Activated naive CD8-positive, alpha-beta T cell treated with anti-CD3 and anti-CD28 coated beads, Interleukin-2, amount 50 U/mL, for 16 hours (primary cell): ENCODE measurements at regions not wholly inside any gene's neighbourhood (a gene's known extent, or its start where the extent isn't known, plus 50 kb on each side); places are given as distances from the start of the nearest gene placed in this dataset.
"Not testable (repeated sequence)": the region's sequence is repeated elsewhere in the genome, so short reads cannot be mapped to it uniquely, and the experiment has no call there.

Source experiments
- DNase-seq: peaks from one replicate; pipeline ENCODE4 v3.0.0-alpha.2; 2020; ENCODE audit warnings: low read depth, low spot score

DNA sequence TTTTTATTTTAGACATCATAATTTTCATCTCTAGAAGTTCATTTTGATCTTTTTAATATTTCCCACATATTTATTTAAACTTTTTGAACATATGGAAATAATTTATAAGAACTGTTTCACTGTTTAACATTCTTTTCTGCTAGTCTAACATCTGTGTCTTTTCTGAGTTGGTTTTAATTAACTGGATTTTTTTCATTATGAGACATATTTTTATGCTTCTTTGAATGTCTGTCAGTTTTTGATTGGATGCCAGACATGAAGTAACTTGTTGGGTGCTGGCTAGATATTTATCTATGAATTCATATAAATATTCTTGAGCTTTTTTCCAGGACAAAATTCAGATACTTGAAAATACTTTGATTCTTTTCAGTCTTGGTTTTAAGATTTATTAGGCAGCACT, 317.8 kb upstream of the NCAM1 start:
- DNase-seq = no peak

DNA sequence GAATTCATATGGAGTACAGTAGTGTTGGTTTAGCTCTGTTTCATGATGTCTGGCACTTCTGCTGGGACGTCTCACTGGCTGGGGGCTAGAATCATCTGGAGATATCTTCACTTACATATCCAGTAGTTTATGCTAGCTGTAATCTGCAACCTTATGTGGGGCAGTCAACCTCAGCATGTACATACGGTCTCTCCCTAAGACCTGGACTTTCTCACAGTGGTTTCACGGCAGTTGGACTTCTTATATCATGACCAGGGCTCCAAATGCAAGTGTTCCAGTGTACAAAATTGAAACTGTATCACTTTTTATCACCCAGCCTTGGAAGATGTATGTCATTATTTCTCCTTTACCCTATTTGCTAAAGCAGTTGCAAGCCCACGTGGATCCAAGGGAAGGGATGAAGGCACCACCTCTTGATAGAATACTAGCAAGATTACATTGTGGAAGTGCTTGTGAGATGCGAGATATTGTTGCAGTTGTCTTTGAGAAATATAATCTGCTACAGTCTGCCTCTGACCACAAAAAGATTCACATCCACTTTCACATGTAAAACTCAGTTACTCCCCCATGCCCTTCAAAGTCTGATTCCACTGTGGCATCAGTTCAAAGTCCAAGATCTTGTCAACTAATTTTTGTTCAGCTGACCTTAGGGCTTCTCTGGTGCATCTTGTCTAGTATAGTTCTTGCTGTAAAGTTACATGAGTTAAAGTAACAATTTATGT, 316.6 kb upstream of the NCAM1 start:
- DNase-seq = no peak

DNA sequence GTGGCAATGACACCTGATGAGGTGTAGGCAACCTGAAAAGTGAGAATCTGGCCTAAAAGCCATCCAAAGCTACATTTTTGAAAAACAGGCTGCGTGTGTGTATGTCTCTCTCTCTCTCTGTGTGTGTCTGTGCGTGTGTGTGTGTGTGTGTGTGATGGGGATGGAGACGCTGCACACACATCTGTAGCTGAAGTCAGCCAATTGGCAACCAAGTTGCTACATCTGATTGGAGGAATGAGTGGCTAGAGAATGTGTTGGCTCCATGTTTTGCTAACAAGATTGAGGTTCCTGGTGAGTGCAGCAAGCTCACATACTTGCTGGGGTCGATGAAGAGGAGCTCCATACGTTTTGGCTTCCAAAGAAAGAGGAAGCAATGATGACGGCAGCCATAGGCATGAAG, 311.4 kb upstream of the NCAM1 start:
- no peak for DNase-seq

DNA sequence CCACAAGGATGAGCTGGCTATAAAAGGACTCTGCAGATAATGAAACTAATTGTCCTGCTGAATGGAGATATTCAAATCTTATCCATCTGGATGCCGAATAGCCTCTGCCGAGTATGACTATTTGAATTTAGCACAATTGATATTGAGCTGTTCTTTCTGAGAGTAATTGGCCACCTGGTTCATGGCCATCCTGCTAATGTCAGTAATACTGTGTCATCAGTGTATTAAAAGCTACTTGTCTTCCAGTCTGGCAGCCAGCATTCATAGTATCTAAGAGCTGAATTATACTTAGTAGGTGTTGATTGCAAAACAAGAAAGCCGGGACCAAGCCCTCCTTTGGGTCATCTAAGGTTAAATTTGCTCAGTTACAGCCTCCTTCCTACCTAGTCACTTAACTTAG, 310.7 kb upstream of the NCAM1 start:
- no peak for DNase-seq

DNA sequence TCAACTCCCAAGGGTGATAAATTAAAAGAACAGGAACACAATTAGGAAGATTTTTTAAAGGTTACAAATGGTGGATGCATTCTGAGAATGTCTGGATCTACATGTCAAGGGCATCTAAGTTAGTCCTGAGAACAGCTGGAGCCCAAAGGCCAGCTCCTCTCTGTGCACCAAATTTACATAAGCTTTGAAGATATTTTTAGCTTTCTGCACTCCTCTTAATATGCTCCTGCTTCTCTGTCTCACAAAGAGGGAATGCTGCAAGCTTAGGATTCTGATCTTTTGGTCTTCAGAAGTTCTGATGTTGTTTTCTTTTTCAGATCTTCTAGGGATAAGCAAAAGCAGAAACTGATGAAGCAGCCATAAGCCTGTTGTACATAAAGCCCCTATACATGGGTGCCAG, 309.8 kb upstream of the NCAM1 start:
- no peak for DNase-seq

DNA sequence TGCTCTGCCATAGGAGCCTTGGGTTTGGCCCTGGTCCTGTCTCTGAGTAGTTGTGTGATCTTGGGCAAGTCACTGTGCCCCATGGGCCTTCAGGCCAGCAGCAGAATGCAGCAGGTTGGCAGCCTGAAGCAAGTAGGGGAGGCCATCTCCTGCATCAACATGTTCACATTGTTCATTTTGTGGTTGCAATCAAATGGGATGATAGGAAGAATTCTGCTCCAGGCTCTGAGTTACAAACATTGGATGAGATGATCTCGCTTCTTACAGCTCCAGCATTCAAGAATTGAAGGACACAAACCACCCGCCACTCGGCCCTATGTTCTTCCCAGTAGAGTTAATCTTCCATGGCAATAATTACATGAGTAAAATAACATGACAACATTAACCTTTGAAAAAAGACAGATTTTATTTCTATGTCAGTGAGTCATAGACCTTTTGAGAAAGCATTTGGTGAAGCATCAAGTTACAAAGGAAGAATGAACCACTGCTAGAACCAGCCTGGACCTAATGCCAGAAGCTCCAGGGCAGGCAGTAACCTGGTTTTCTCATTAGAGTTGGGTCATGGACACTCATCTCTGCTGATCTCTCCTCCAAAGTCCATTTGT, 308.3 kb upstream of the NCAM1 start:
- no peak for DNase-seq

DNA sequence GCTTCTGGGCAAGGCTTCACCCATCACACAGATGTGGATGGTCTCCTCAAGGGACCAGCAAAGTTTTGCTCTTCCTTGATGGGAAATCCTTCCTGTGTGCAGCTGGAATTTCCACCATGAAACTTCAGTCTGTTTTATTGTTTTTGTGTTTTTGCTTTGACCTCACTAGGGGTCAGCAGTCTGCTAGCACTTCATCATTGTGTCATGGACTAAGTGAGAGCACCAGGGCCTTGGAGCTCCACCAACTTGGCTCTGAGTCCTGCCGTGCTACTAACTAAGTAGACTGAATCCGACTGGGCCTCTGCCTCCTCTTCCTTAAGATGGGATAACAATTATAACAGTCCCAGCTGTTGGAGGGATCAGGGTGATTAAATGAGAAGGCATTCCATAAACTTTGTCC, 305.8 kb upstream of the NCAM1 start:
- no peak for DNase-seq

DNA sequence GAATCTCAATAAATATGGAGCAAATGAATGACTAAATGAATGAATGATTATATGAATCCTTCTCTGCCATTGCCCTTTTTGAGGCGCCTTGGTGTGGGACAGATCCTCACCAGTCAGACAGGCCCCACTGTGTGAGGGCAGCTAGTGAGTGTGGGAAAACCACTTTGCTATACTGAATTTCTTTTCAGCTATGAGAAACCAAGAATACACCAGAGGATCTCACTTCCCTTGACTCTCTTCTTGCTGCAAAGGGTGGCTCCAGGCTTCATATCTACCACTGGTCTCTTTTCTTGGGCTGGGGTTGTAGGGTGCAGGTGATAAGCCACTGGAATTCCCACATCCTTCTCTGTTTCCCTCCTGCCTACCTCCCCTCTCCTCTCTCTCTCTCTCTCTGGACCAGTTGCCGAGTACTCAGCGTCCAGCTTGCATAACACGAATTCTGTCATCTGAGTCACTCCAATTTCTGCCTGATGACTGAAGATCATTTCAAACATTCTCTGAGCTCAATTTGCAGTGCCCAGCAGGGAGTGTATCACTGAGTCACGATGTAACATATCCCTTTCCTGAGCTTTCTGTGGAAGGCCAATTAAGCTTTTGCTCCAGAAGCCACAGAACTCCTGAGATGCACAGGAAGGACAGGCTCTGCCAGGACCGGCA, 304.3 kb upstream of the NCAM1 start:
- DNase-seq = no peak

DNA sequence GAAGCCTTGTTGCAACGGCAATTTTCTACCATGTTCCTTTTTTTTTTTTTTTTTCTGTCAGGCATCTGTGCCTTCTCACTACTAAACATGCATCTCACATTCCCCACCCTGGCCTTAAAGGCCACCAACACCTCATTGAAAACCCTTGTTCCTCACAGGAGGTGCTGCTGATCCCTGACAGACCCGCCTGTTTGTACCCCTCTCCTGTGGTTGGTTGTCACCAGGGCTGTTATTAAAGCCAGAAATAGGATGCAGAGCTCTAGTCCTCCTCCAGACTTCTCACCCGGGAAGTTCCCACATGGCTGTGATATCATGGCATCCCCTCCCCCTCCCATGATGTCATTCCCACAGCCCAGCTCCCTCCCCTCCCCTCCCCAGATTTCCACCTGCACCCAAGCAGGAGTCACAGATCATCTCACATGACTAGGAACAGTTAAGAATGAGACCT, 302.8 kb upstream of the NCAM1 start:
- DNase-seq = no peak

DNA sequence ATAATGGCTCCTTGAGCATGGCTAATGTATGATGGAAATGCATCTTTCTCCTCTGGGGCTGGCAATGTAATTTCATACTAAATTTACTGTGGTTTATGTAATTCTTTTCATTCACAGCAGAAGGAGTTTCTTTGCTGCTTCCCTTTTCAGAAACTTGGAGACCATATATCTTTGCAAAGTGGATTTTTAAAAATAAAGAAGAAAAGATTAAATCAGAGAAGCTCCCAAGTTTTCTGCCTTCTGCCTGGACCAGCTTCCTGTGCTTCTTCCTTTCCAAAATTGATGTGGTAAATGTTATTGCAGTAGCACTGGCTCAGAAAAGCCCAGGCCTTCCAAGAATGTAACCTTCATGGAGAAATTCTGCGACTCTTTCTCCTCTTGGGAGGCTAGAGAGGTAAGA, 300.1 kb upstream of the NCAM1 start:
- no peak for DNase-seq

DNA sequence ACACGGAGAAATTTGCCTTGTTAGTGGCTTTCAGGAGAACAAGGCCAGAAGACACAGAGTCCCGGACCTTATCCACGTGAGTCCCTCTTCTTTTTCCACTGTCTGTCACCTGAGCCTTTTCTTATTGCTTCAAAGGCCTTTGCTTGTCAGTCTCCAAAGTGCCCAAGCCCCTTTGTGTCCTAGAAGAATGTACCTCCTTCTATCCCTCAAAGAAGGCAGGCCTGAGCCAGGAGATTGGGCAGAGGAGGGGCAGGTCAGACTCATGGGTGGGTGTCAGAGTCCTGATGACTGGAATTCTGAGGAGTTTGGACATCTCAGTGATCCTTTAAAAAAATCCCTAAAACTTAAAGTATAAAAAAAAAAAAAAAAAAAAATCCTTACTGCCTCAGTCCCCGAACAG, 299.6 kb upstream of the NCAM1 start:
- no peak for DNase-seq

DNA sequence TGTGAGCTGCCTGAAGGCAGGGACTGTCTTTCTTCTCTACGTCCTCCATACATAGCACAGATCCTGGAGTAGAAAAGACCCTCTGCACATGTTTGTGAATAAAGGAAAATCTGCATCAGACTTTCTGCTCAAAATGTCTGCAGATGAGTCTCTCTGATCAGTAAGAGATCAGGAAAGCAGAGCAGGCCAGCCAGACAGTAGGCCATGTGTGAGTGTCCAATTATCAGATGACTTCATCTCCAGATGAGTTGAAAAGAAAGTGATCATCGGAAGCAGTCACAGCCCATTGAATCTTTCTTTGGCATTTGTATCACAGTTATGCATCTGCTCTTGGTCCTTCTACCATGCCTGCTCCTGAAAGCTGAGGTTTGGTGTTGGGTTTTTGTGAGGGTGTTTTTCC, 298.7 kb upstream of the NCAM1 start:
- no peak for DNase-seq

DNA sequence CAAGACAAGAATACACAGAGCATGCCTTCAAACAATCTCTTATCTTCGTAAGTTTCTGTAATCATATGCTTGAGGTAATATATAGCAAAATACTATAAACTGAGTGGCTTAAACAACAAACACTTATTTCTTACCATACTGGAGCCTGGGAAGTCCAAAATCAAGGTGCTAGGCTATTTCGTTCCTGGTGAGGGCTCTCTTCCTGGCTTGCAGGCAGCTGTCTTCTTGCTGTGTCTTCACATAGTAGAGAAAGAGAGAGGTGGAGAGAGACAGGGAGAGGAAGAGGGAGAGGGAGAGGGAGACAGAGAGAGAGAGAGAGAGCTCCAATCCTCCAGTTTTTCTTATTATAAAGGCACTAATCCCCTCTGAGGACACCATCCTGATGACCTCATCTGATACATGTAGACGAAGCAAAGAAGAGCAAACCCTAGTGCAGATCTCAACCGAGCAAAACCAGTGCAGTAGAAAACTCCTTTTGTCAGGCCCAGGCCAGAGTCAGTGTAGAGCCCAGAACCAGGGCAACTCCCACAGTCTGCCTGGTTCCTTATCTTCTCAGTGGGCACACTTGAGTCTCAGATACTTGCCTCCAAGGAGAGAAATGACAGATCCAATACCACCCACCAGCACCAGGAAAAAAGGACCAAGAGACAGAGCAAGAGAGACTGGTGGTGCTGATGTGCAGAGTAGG, 297.1 kb upstream of the NCAM1 start:
- DNase-seq = no peak

DNA sequence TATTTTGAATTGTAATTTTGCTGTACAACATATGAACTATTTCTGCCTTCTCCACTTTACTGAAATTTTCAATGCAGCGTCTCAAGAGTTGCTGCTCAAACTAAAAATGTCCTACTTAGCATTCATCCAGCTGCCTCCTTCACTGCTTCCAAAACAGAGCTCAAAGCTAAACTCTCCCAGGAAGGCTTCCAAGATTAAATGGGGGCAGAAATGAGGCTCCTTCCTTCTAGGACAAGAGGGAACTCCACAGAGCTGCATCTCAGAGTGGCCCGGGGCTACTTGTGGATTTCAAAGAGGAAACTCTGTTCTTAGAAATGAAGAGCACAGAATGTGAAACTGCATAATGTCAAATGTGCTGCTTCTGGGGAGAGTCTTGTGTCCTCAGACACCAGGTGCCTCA, 295.9 kb upstream of the NCAM1 start:
- no peak for DNase-seq

DNA sequence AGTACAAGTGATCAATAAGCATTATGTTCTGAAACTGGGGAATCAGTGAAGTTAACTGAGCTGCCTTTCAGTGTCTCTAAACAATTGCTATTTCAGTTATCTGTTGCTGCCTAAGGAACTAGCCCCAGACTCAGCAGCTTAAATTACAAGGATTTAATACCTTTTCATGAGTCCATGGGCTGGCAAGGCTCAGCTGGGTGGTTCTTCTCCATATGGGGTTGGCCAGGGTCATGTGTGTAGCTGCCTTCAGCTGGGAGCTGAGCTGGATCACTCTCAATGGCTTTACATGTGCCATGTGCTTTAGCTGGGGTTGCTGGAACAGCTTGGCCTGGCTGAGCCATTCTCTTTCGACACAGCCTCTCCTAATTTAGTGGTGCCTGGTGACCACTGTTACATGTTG, 295.0 kb upstream of the NCAM1 start:
- no peak for DNase-seq

DNA sequence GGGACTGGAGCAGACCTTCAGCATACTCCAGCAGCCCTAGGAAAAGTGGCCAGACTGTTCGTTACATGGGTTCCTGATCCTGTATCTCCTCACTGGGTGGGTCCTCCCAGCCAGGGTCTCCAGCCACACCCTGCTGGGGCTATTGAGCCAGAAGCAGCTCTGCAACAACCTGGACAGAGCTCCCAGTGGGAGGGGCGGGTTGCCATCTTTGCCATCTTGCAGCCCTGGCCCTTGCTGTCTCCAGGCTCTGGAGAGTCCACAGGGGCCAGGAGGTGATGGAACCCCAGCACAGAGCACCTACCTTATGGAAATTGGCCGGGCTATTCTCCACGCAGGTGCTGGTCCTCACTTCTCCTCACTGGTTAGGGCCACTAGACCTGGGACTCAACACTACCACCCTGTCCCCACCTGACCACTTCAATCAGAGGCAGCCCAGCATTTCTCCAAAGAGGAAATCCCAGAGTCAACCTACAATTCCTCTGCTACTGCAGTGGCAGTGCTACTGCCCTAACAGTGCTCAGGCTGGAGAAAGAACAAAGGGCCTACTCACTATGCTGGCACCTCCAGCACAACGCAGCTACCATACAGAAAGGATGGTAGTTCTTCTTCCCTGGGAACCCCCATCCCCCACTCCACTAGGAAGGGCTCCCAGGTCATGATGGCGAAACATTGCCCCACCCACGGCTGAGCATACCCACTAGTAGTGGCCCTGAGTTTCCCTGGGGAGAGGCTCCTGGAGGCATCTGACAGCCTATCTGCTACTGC, 290.2 kb upstream of the NCAM1 start:
- no peak for DNase-seq

DNA sequence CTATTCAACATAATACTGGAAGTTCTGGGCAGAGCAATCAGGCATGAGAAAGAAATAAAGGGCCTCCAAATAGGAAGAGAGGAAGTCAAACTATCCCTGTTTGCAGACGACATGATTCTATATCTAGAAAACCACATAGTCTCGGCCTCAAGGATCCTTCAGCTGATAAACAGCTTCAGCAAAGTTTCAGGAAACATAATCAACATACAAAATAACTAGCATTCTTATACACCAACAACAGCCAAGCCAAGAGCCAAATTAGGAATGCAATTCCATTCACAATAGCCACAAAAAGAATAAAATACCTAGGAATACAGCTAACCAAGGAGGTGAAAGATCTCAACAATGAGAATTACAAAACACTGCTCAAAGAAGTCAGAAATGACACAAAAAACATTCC, 287.8 kb upstream of the NCAM1 start:
- not testable (repeated sequence) for DNase-seq

DNA sequence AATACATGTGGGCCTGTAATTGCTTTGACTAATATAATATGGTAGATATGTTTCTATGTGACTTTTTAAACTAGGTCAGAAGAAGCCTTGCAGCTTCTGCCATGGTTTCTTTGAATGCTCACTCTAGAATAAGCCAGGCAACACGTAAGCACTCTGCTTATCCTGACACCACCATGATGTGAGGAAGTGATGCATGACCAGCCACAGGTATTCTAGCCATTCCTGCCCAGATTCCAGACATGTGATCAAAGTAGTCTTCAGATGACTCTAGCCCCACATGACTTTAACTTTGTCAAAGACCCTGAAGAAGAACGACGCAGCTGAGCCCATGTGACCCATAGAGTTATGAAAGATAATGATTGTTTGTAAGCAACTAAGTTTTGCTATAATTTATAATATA, 276.1 kb upstream of the NCAM1 start:
- no peak for DNase-seq

DNA sequence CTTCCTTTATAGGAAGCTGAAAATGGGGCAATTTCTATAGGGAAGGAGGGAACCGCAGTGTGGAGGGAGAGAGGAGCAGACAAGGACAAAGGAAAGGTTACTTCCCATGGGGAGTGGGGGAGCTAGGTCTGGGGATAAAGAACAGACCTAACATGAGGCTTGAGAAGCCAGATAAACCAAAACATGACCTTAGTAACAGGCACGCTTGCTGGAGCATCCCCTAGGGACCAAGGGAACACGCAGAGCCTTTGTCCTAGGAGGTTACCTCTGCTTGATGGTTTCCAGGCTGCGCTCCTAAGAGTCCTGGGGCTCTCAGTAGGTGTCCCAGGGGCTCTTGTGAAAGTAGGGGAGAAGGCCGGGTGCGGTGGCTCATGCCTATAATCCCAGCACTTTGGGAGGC, 271.4 kb upstream of the NCAM1 start:
- DNase-seq = no peak

DNA sequence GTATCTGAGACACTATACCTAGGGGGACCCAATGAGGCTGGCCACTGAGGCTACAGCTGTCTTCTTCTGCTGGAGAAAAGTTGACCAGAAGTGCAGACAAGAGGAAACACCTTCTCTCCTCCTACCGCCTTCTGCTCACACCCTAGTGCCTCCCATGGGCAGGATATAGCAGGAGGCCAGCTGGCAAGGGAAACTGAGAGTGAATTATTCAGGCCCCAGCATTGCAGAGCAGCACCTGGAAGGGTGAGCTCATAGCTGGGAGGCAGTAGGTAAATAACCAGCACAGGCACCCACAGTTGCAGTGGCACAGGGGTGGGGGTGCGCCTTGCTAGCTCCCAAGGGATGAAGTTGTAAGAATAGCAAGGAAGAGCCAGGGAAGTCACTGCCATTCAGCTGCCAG, 267.4 kb upstream of the NCAM1 start:
- DNase-seq = no peak

DNA sequence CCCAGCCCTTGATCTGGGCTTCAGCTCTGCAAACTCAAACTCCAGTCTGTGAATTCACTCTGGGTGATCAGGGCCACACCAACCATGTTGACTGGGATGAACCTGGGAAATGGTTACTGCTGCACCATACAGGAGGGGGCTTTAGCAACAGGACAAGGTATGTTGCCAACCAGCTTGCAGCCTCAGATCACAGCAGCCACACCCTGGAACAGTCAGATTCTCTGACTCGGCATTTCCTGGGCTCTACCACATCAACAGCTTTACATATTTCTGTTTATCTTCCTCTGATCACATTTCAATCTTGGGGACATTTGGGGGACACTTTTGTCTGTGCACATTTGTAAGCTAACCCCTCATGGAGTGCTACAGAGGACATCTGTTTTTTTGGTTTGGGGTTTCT, 267.0 kb upstream of the NCAM1 start:
- DNase-seq = no peak

DNA sequence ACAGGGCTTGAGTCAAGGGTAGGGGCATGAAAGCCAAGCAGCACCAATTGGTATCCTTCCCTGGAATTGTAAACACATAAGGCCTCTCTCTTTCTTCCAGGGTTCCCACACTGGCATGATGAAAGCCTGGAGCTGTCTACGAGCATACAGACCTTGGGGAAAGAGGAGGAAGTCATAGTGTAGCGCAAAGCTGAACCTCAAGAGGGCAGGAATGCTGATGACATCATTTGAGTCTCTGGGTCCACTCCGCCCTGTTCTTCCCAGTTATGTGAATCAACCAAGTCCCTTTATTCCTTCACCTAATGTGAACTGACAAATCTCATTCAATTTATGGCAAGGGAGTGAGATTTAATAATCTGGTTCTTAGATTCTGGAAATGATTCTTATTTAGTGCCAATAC, 266.4 kb upstream of the NCAM1 start:
- no peak for DNase-seq
